ENCODE measurements at regions not wholly inside any gene's neighbourhood (a gene's known extent, or its start where the extent isn't known, plus 50 kb on each side); places are given as distances from the start of the nearest gene placed in this dataset.
A peak's percentile ranks its signal among the peaks of the same experiment; 100 is the strongest.

- no peak overlapping the region for H3K4ac ChIP-seq (ENCODE audit: low read depth, low read length)
- H2BK20ac ChIP-seq (ENCODE audit: low read depth, low read length): no peak overlapping the region
- no peak overlapping the region for H3K14ac ChIP-seq (replicated peaks; ENCODE audit: low read depth, low read length)
- dilution Hi-C loops (cut with HindIII; ENCODE audit: low sequenced_read_pairs, unreplicated experiment): no loop called here
- no peaks in the 10 kb centered on the region for H3K79me1 ChIP-seq (ENCODE audit: low read depth in 1 of 2, low read length in 2 of 2)
- no peaks in the 10 kb centered on the region for H3K4me1 ChIP-seq (ENCODE audit: control insufficient read depth, insufficient read depth, low read length)
- DNase-seq (no peak), ATAC-seq (ENCODE audit: low read depth) (no peak)
- TF ChIP-seq RAD21 (IDR thresholded peaks at IDR 0.05; ENCODE audit: low read length) (no peak), POLR2A (IDR thresholded peaks at IDR 0.05; ENCODE audit: low read depth, low read length) (no peak), BHLHE40 (IDR thresholded peaks at IDR 0.05; ENCODE audit: low read depth, low read length) (no peak), CHD1 (IDR thresholded peaks at IDR 0.05; ENCODE audit: low read depth, low read length) (no peak), RFX5 (IDR thresholded peaks at IDR 0.05; ENCODE audit: low read depth, low read length) (no peak), RCOR1 (IDR thresholded peaks at IDR 0.05; ENCODE audit: insufficient replicate concordance, low read length) (no peak), CEBPB (IDR thresholded peaks at IDR 0.05; ENCODE audit: low read depth, low read length) (no peak), NFE2L2 (IDR thresholded peaks at IDR 0.05; ENCODE audit: low read depth, low read length) (no peak), FOS (IDR thresholded peaks at IDR 0.05; ENCODE audit: low read depth, low read length) (no peak)
- no peak overlapping the region for H2BK120ac ChIP-seq (ENCODE audit: low read depth, low read length)
- H2AFZ ChIP-seq (replicated peaks; ENCODE audit: low read length, poor library complexity): no peak overlapping the region
- no peak overlapping the region for H4K91ac ChIP-seq (ENCODE audit: insufficient read depth, low read depth, low read length)
- no peak overlapping the region for H3K9ac ChIP-seq (ENCODE audit: low read depth, low read length)
- H3K9me1 ChIP-seq (ENCODE audit: insufficient read depth, low read length): no peaks in the 10 kb centered on the region
- ChIA-PET POLR2A (ENCODE audit: unreplicated experiment) (no interaction called here), CTCF (no interaction called here)
- H2AK5ac ChIP-seq (ENCODE audit: low read depth, low read length): no peak overlapping the region
- H3K36me3 ChIP-seq (ENCODE audit: control insufficient read depth, insufficient read depth, low read length): no peaks in the 10 kb centered on the region
- WGBS, 2 experiments (ENCODE audit: extremely low coverage in 2 of 2, insufficient read length in 1 of 2): 100% methylated on average over 2 of the region's 7 CpGs; no CpG with 5 or more reads in 1 of the 2 experiments
- peaks cover 29% of the 10 kb centered on the region for H3K9me3 ChIP-seq (ENCODE audit: control insufficient read depth, insufficient read depth, low read length)
- in situ Hi-C loops (cut with MboI; ENCODE audit: low sequenced_read_pairs): no loop called here
- H3K56ac ChIP-seq (ENCODE audit: extremely low read depth, insufficient read depth, low read length): no peak overlapping the region
- no peak overlapping the region for H3K4me3 ChIP-seq (ENCODE audit: insufficient read depth, low read depth, low read length)
- H2BK15ac ChIP-seq (ENCODE audit: low read depth, low read length): no peak overlapping the region
- H2AK9ac ChIP-seq (replicated peaks; ENCODE audit: low read depth, low read length, poor library complexity): no peak overlapping the region
- no peak overlapping the region for H4K8ac ChIP-seq (ENCODE audit: low read depth in 2 of 2, low read length in 2 of 2)
- peak overlapping the region; percentile 33 for H2BK5ac ChIP-seq (ENCODE audit: low read depth, low read length, poor library complexity, severe bottlenecking)
- H3K23ac ChIP-seq (ENCODE audit: low read depth, low read length): no peak overlapping the region
- BruUV-seq (replicated peaks): no TSS peak
- H3K27me3 ChIP-seq (ENCODE audit: control insufficient read depth, insufficient read depth, low read length): no peaks in the 10 kb centered on the region
- H4K20me1 ChIP-seq (ENCODE audit: insufficient read depth, low read length): no peaks in the 10 kb centered on the region
- no peak overlapping the region for H3K27ac ChIP-seq (ENCODE audit: insufficient read depth, low read length)
- intact Hi-C loops (cut with micrococcal nuclease): loop anchor here (2.0 kb wide), 1 partner anchor 72 kb away; no protein-coding TSS in a partner anchor
- H3K4me2 ChIP-seq (ENCODE audit: low read depth, low read length): no peak overlapping the region
- no peak overlapping the region for H3K18ac ChIP-seq (ENCODE audit: low read depth, low read length)
- H4K5ac ChIP-seq (ENCODE audit: low read depth, low read length): no peak overlapping the region
Measured at GRCh38 chr14:97002454-97002853, 205.3 kb downstream of the VRK1 start.

All from IMR-90 (cell line).